Prostate gland (tissue), 2 donors: ENCODE measurements at regions not wholly inside any gene's neighbourhood (a gene's known extent, or its start where the extent isn't known, plus 50 kb on each side); places are given as distances from the start of the nearest gene placed in this dataset.

ENCODE experiments used
- POLR2A ChIP-seq: fragments of 450-650 bp; IDR thresholded peaks from one replicate; pipeline ENCODE4 v1.6.1; 2016; ENCODE audit warnings: antibody characterized with exemption, mild to moderate bottlenecking
- POLR2AphosphoS5 ChIP-seq: sonication (generic); formaldehyde crosslinking; IDR thresholded peaks from one replicate; pipeline ENCODE4 v1.6.1; 2017; ENCODE audit warnings: antibody characterized with exemption
- TF ChIP-seq, protein P1 (sequence below), 4 experiments: fragments of 200-600 bp in 2 of 4; fragments of 450-650 bp in 2 of 4; sonication (generic) in 2 of 4; IDR thresholded peaks; 1 replicate in 3 of 4; 2 replicates in 1 of 4; pipeline ENCODE4 v1.5.1; 2016 to 2019; ENCODE audit warnings: antibody characterized with exemption in 4 of 4, mild to moderate bottlenecking in 2 of 4, moderate library complexity in 2 of 4

DNA sequence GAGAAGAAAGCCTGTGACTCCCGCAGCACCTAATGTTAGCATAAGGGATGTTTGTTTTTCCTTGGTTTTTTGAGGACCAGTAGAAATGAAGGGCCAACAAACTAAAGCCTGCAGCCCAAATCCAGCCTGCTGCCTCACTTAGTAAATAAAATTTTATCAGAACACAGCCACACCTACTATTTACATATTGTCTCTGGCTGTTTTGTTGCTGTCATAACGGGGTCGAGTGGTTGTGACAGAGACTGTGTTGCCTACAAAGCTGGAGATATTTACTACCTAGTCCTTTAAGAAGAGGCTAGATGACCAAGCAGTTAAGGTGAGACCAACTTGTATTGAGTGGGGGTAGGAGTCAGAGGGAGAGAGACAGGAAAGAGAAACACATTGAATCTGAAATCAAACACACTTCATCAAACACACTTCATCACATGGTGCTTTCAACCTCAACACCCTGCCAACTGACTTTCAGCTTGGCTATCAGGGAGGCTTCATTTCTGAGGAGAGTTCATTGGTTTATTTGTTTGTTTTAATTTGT is 546.3 kb upstream of the CDH11 start:
- TF ChIP-seq, protein P1, sequence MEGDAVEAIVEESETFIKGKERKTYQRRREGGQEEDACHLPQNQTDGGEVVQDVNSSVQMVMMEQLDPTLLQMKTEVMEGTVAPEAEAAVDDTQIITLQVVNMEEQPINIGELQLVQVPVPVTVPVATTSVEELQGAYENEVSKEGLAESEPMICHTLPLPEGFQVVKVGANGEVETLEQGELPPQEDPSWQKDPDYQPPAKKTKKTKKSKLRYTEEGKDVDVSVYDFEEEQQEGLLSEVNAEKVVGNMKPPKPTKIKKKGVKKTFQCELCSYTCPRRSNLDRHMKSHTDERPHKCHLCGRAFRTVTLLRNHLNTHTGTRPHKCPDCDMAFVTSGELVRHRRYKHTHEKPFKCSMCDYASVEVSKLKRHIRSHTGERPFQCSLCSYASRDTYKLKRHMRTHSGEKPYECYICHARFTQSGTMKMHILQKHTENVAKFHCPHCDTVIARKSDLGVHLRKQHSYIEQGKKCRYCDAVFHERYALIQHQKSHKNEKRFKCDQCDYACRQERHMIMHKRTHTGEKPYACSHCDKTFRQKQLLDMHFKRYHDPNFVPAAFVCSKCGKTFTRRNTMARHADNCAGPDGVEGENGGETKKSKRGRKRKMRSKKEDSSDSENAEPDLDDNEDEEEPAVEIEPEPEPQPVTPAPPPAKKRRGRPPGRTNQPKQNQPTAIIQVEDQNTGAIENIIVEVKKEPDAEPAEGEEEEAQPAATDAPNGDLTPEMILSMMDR (IDR thresholded peaks at IDR 0.05) = no peak
- TF ChIP-seq POLR2A (no peak), POLR2AphosphoS5 (no peak)
